ENCODE measurements at regions not wholly inside any gene's neighbourhood (a gene's known extent, or its start where the extent isn't known, plus 50 kb on each side); places are given as distances from the start of the nearest gene placed in this dataset.

GRCh38 chr5:147169399-147169798 lies 65.4 kb upstream of the STK32A start:
- no peak for TF ChIP-seq MYC (IDR thresholded peaks at IDR 0.05; ENCODE audit: low read depth, low read length)
- TF ChIP-seq, protein P1, sequence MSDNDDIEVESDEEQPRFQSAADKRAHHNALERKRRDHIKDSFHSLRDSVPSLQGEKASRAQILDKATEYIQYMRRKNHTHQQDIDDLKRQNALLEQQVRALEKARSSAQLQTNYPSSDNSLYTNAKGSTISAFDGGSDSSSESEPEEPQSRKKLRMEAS (IDR thresholded peaks at IDR 0.05; ENCODE audit: insufficient read depth, insufficient read length) = no peak
- no peak for TF ChIP-seq POLR2AphosphoS5 (IDR thresholded peaks at IDR 0.05; ENCODE audit: insufficient read depth, low read depth, low read length)
- TF ChIP-seq CTCF (IDR thresholded peaks at IDR 0.05; ENCODE audit: extremely low read depth in 1 of 2, insufficient read depth in 1 of 2, low read depth in 1 of 2, low read length in 2 of 2) = no peak
- TF ChIP-seq POLR2A (IDR thresholded peaks at IDR 0.05; ENCODE audit: low read depth, low read length) = no peak
- TF ChIP-seq JUN (IDR thresholded peaks at IDR 0.05; ENCODE audit: borderline replicate concordance, insufficient read depth, insufficient read length, low read depth) = no peak
- no peak for TF ChIP-seq EZH2 (IDR thresholded peaks at IDR 0.05; ENCODE audit: borderline replicate concordance, low read depth, low read length, severe bottlenecking)
- TF ChIP-seq FOS (IDR thresholded peaks at IDR 0.05; ENCODE audit: borderline replicate concordance, insufficient read depth, low read length) = no peak
- no peak for TF ChIP-seq GATA2 (IDR thresholded peaks at IDR 0.05; ENCODE audit: insufficient read depth, insufficient read length, low read depth, low read length)
- Histone ChIP-seq H3K79me2 (ENCODE audit: control insufficient read depth, insufficient read depth, low read length) (no peaks in the 10 kb centered on the region), H3K4me1 (ENCODE audit: control insufficient read depth, extremely low read depth, insufficient read depth, low read length) (no peaks in the 10 kb centered on the region), H2AFZ (ENCODE audit: low read depth, low read length) (no peak overlapping the region), H4K20me1 (replicated peaks; ENCODE audit: control insufficient read depth, extremely low read depth, insufficient read depth, low read length) (no peaks in the 10 kb centered on the region), H3K9me1 (replicated peaks; ENCODE audit: control insufficient read depth, extremely low read depth, insufficient read depth, low read length) (no peaks in the 10 kb centered on the region), H3K27ac (ENCODE audit: insufficient read depth, low read depth, low read length) (no peak overlapping the region), H3K27me3 (ENCODE audit: control insufficient read depth in 2 of 2, insufficient read depth in 2 of 2, low read length in 2 of 2) (no peaks in the 10 kb centered on the region), H3K9ac (replicated peaks; ENCODE audit: extremely low read depth, insufficient read depth, low read length) (no peak overlapping the region), H3K36me3 (ENCODE audit: control insufficient read depth in 2 of 2, extremely low read depth in 1 of 2, insufficient read depth in 2 of 2, low read length in 2 of 2) (no peaks in the 10 kb centered on the region), H3K4me2 (ENCODE audit: insufficient read depth, low read length) (no peak overlapping the region), H3K9me3 (replicated peaks; ENCODE audit: control insufficient read depth, insufficient read depth, low read length) (no peaks in the 10 kb centered on the region), H3K4me3 (replicated peaks in 1 of 3; ENCODE audit: insufficient read depth in 1 of 3, low read depth in 1 of 3, low read length in 3 of 3) (no peak overlapping the region)
- intact Hi-C loops (cut with micrococcal nuclease) (no loop called here), dilution Hi-C loops (cut with MboI; ENCODE audit: extremely low pct_ligation_motif_present, low sequenced_read_pairs) (no loop called here)
- FAIRE-seq (no peak), DNase-seq (ENCODE audit: low read depth, low spot score) (no peak)
- ChIA-PET CTCF (interaction anchor here (0.6 to 1.6 kb wide), 3 partner anchors 12 to 200 kb away, joined by 3 to 10 read pairs (median 5); no protein-coding TSS in a partner anchor), POLR2A (no interaction called here)
- no TSS peak for BruUV-seq (replicated peaks)

All from endothelial cell of umbilical vein (primary cell).